ENCODE measurements at regions not wholly inside any gene's neighbourhood (a gene's known extent, or its start where the extent isn't known, plus 50 kb on each side); places are given as distances from the start of the nearest gene placed in this dataset.

GRCh38 chr1:209048941-209049669 lies 534.4 kb upstream of the CAMK1G start:
- Histone ChIP-seq H3K4me3 (no peak overlapping the region), H3K27me3 (no peaks in the 10 kb centered on the region), H3K36me3 (no peaks in the 10 kb centered on the region), H3K4me1 (ENCODE audit: insufficient read depth) (no peaks in the 10 kb centered on the region), H3K9me3 (no peaks in the 10 kb centered on the region), H3K27ac (no peak overlapping the region)
- no peak for DNase-seq
- TF ChIP-seq EP300 (IDR thresholded peaks at IDR 0.05) (no peak), CTCF (IDR thresholded peaks at IDR 0.05) (no peak), POLR2A (IDR thresholded peaks at IDR 0.05) (no peak)
- 10 to 19% (median 11%) methylated on average over 5 of the region's 5 CpGs for WGBS, 3 donors
- intact Hi-C loops (cut with DNase I) = no loop called here

GRCh38 chr1:209051570-209051969 lies 531.9 kb upstream of the CAMK1G start:
- DNase-seq = no peak
- H3K27me3 ChIP-seq = no peaks in the 10 kb centered on the region
- H3K4me3 ChIP-seq = no peak overlapping the region
- no peak overlapping the region for H3K27ac ChIP-seq
- no peak for TF ChIP-seq EP300 (IDR thresholded peaks at IDR 0.05)
- TF ChIP-seq CTCF (IDR thresholded peaks at IDR 0.05) = no peak
- TF ChIP-seq POLR2A (IDR thresholded peaks at IDR 0.05) = no peak
- no peaks in the 10 kb centered on the region for H3K9me3 ChIP-seq
- H3K4me1 ChIP-seq (ENCODE audit: insufficient read depth) = no peaks in the 10 kb centered on the region
- 92 to 96% (median 95%) methylated on average over 4 of the region's 4 CpGs for WGBS, 3 donors
- intact Hi-C loops (cut with DNase I) = no loop called here
- no peaks in the 10 kb centered on the region for H3K36me3 ChIP-seq

GRCh38 chr1:209053587-209053986 lies 529.9 kb upstream of the CAMK1G start:
- no peaks in the 10 kb centered on the region for H3K9me3 ChIP-seq
- H3K36me3 ChIP-seq = no peaks in the 10 kb centered on the region
- TF ChIP-seq POLR2A (IDR thresholded peaks at IDR 0.05) = no peak
- no peak for TF ChIP-seq CTCF (IDR thresholded peaks at IDR 0.05)
- no peak for TF ChIP-seq EP300 (IDR thresholded peaks at IDR 0.05)
- H3K4me1 ChIP-seq (ENCODE audit: insufficient read depth) = no peaks in the 10 kb centered on the region
- DNase-seq = no peak
- H3K4me3 ChIP-seq = no peak overlapping the region
- 87 to 92% (median 88%) methylated on average over 2 of the region's 2 CpGs for WGBS, 3 donors
- intact Hi-C loops (cut with DNase I) = no loop called here
- H3K27ac ChIP-seq = no peak overlapping the region
- H3K27me3 ChIP-seq = no peaks in the 10 kb centered on the region

DNA sequence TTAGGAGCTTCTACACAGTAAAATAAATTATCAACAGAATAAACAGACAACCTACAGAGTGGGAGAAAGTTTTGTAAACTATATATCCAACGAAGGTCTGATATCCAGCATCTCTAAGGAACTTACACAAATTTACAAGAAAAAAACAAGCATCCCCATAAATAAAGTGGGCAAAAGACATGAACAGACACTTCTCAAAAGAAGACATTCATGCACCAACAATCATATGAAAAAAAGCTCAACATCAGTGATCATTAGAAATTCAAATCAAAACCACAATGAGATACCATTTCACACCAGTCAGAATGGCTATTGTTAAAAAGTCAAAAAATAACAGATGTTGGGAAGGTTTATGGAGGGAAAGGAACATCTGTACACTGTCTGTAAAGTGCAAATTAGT lies 526.4 kb upstream of the CAMK1G start:
- TF ChIP-seq EP300 (IDR thresholded peaks at IDR 0.05) (no peak), CTCF (IDR thresholded peaks at IDR 0.05) (no peak), POLR2A (IDR thresholded peaks at IDR 0.05) (no peak)
- no peaks in the 10 kb centered on the region for H3K4me1 ChIP-seq (ENCODE audit: insufficient read depth)
- H3K4me3 ChIP-seq = no peak overlapping the region
- WGBS, 3 donors = 87 to 93% (median 91%) methylated on average over 1 of the region's 1 CpG
- H3K9me3 ChIP-seq = no peaks in the 10 kb centered on the region
- intact Hi-C loops (cut with DNase I) = no loop called here
- no peak overlapping the region for H3K27ac ChIP-seq
- no peak for DNase-seq
- no peaks in the 10 kb centered on the region for H3K36me3 ChIP-seq
- no peaks in the 10 kb centered on the region for H3K27me3 ChIP-seq
